HepG2 (cell line): ENCODE measurements at regions not wholly inside any gene's neighbourhood (a gene's known extent, or its start where the extent isn't known, plus 50 kb on each side); places are given as distances from the start of the nearest gene placed in this dataset.

Experiments
- ATAC-seq: fragments of 200-7000 bp; cut with Tn5 transposase; 3 replicates; pipeline ENCODE4 v1.9.1; 2020; ENCODE audit warnings: mild to moderate bottlenecking, moderate library complexity
- BruUV-seq: library from RNA; stranded (reverse); fragments of 400-500 nt; replicated peaks from 2 replicates; lab custom pipeline; 2021; lab: Mats Ljungman, UMichigan
- CTCF ChIA-PET: fragments of 300-600 bp; formaldehyde crosslinking; extraction: SDS; loops from one replicate; lab custom pipeline; 2021; ENCODE audit warnings: low total read pairs, inconsistent platforms, low intra/inter-chr PET ratio; lab: Yijun Ruan, JAX
- POLR2A ChIA-PET: fragments of 350-600 bp; sonication (Branson Sonifier 250); formaldehyde crosslinking; loops from one replicate; lab custom pipeline; 2020; ENCODE audit warnings: antibody characterized with exemption, inconsistent platforms; lab: Yijun Ruan, JAX
- DNase-seq: peaks from one replicate; pipeline ENCODE4 v3.0.0-alpha.2; 2015; ENCODE audit warnings: low spot score
- FAIRE-seq: peaks from 3 replicates; lab custom pipeline; 2011; peaks lifted over from hg19 to GRCh38; lab: Jason Lieb, UNC
- H2AFZ ChIP-seq: one replicate; pipeline ENCODE4 v1.6.1; 2011; ENCODE audit warnings: low read length, inconsistent platforms
- H3K27ac ChIP-seq: fragments of 300-600 bp; 3 replicates; pipeline ENCODE4 v1.8.0; 2011; ENCODE audit warnings: mixed run types, mild to moderate bottlenecking, mixed read lengths, low read length, inconsistent platforms; ENCODE audit not compliant: insufficient read depth; ENCODE audit errors: extremely low read length
- H3K27me3 ChIP-seq, 2 experiments: fragments of 200-600 bp in 1 of 2; 2 replicates in 1 of 2; 3 replicates in 1 of 2; pipeline versions ENCODE4 v1.6.0 to v1.8.0; 2011; ENCODE audit warnings: low read length in 2 of 2, mild to moderate bottlenecking in 2 of 2, moderate library complexity in 2 of 2, inconsistent platforms in 1 of 2; ENCODE audit not compliant: insufficient read depth in 2 of 2, control insufficient read depth in 1 of 2
- H3K36me3 ChIP-seq, 2 experiments: fragments of 200-600 bp in 1 of 2; replicated peaks in 1 of 2; 2 replicates in 1 of 2; 3 replicates in 1 of 2; pipeline versions ENCODE4 v1.5.1 to v1.8.0; 2011; ENCODE audit warnings: low read length in 2 of 2, inconsistent platforms in 1 of 2; ENCODE audit not compliant: insufficient read depth in 2 of 2, control insufficient read depth in 1 of 2
- H3K4me1 ChIP-seq: 2 replicates; pipeline ENCODE4 v1.5.1; 2012; ENCODE audit warnings: low read length, inconsistent platforms; ENCODE audit not compliant: insufficient read depth
- H3K4me2 ChIP-seq: 2 replicates; pipeline ENCODE4 v1.6.0; 2011; ENCODE audit warnings: low read depth, low read length, inconsistent platforms
- H3K4me3 ChIP-seq, 3 experiments: fragments of 200-600 bp in 1 of 3; sonication (generic), shearing (Covaris generic) in 1 of 3; replicated peaks in 1 of 3; 2 replicates each; pipeline ENCODE4 v1.5.1; 2011 to 2016; ENCODE audit warnings: low read length in 3 of 3, inconsistent platforms in 2 of 3, low read depth in 2 of 3, mild to moderate bottlenecking in 2 of 3, control low read depth in 1 of 3, mixed read lengths in 1 of 3; ENCODE audit not compliant: insufficient read depth in 1 of 3
- H3K79me2 ChIP-seq: one replicate; pipeline ENCODE4 v1.6.1; 2011; ENCODE audit warnings: low read length, inconsistent platforms; ENCODE audit not compliant: insufficient read depth
- H3K9ac ChIP-seq: 2 replicates; pipeline ENCODE4 v1.6.0; 2011; ENCODE audit warnings: mild to moderate bottlenecking, low read depth, low read length, inconsistent platforms; ENCODE audit not compliant: insufficient read depth
- H3K9me3 ChIP-seq: 2 replicates; pipeline ENCODE4 v1.5.1; 2012; ENCODE audit warnings: mild to moderate bottlenecking, low read length
- H4K20me1 ChIP-seq: 2 replicates; pipeline ENCODE4 v1.6.0; 2011; ENCODE audit warnings: inconsistent platforms, mild to moderate bottlenecking, low read length, moderate library complexity; ENCODE audit not compliant: insufficient read depth
- GZF1 ChIP-seq: sonication (generic); formaldehyde crosslinking; IDR thresholded peaks from 2 replicates; pipeline ENCODE4 v1.5.1; 2020; ENCODE audit warnings: mild to moderate bottlenecking, missing genetic modification reagents
- HNRNPK ChIP-seq: fragments of 200-400 bp; formaldehyde crosslinking; IDR thresholded peaks from 2 replicates; pipeline ENCODE4 v1.6.1; 2018; ENCODE audit warnings: low read length, low read depth, moderate library complexity, mild to moderate bottlenecking; ENCODE audit not compliant: poor library complexity, severe bottlenecking
- JUNB ChIP-seq: sonication (generic); formaldehyde crosslinking; IDR thresholded peaks from 2 replicates; pipeline ENCODE4 v1.8.0; 2022; ENCODE audit warnings: missing genetic modification reagents, mild to moderate bottlenecking, borderline replicate concordance
- MEF2D ChIP-seq: sonication (generic); formaldehyde crosslinking; IDR thresholded peaks from 2 replicates; pipeline ENCODE4 v1.5.1; 2020; ENCODE audit warnings: mild to moderate bottlenecking, missing genetic modification reagents
- MIER2 ChIP-seq: IDR thresholded peaks from 2 replicates; pipeline ENCODE4 v1.6.1; 2016; ENCODE audit warnings: missing biosample characterization, missing genetic modification reagents
- SMAD3 ChIP-seq: sonication (generic); formaldehyde crosslinking; IDR thresholded peaks from 2 replicates; pipeline ENCODE4 v1.4.0; 2020; ENCODE audit warnings: missing genetic modification reagents
- ZBTB38 ChIP-seq: sonication (generic); formaldehyde crosslinking; IDR thresholded peaks from 2 replicates; pipeline ENCODE4 v1.5.1; 2020; ENCODE audit warnings: mild to moderate bottlenecking, missing genetic modification reagents
- ZNF207 ChIP-seq: fragments of 450-650 bp; IDR thresholded peaks from 2 replicates; pipeline ENCODE4 v1.6.1; 2016; ENCODE audit warnings: antibody characterized with exemption, borderline replicate concordance
- ZNF510 ChIP-seq: sonication (generic); formaldehyde crosslinking; IDR thresholded peaks from 2 replicates; pipeline ENCODE4 v1.4.0; 2020; ENCODE audit warnings: low read depth, mild to moderate bottlenecking, missing genetic modification reagents
- ZSCAN29 ChIP-seq: sonication (generic); formaldehyde crosslinking; conservative IDR thresholded peaks from 2 replicates; pipeline ENCODE4 v1.4.0; 2020; ENCODE audit warnings: mild to moderate bottlenecking, missing genetic modification reagents
- WGBS: methylation state at CpG from one replicate; pipeline ENCODE4 v1.1.6; 2017; ENCODE audit warnings: low lambda C conversion rate; 5-methylcytosine and 5-hydroxymethylcytosine counted together
- in situ Hi-C: cut with HindIII; loops from 2 replicates; pipeline ENCODE4 v1.10.0; 2017; ENCODE audit warnings: low pct_unique_long_range_greater_than_20kb; ENCODE audit not compliant: extremely low pct_ligation_motif_present
- intact Hi-C: fragments of 100-400 bp; cut with micrococcal nuclease; formaldehyde crosslinking; loops from one replicate; pipeline ENCODE4 v1.10.0; 2022; ENCODE audit not compliant: unreplicated experiment
- TF ChIP-seq, protein P1 (sequence below): sonication (generic); formaldehyde crosslinking; IDR thresholded peaks from 2 replicates; pipeline ENCODE4 v1.4.0; 2020; ENCODE audit warnings: missing genetic modification reagents

DNA sequence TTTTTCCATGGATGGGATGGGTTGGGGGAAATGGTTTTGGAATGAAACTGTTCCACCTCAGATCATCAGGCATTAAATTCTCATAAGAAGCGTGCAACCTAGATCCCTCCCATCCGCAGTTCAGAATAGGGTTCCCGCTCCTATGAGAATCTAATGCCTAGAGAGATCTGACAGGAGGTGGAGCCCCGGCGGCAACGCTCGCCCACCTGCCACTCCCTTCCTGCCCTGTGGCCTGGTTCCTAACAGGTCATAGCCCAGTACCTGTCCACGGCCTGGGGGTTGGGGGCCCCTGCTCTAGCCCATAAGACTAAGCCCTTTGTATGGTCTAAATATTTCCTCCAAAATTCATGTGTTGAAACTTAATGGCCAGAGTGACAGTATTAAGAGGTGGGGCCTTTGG lies 92.3 kb upstream of the SALL4 start:
- no peak overlapping the region for H2AFZ ChIP-seq
- ChIA-PET POLR2A (no interaction called here), CTCF (no interaction called here)
- no peaks in the 10 kb centered on the region for H3K79me2 ChIP-seq
- no peak overlapping the region for H3K27ac ChIP-seq
- DNase-seq, result no peak
- no peak overlapping the region for H3K4me2 ChIP-seq
- ATAC-seq, result peak; percentile 62
- no peak for TF ChIP-seq SMAD3 (CRISPR knock-in tag)
- TF ChIP-seq ZNF510 (CRISPR knock-in tag), result no peak
- TF ChIP-seq, protein P1, sequence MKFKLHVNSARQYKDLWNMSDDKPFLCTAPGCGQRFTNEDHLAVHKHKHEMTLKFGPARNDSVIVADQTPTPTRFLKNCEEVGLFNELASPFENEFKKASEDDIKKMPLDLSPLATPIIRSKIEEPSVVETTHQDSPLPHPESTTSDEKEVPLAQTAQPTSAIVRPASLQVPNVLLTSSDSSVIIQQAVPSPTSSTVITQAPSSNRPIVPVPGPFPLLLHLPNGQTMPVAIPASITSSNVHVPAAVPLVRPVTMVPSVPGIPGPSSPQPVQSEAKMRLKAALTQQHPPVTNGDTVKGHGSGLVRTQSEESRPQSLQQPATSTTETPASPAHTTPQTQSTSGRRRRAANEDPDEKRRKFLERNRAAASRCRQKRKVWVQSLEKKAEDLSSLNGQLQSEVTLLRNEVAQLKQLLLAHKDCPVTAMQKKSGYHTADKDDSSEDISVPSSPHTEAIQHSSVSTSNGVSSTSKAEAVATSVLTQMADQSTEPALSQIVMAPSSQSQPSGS (CRISPR knock-in tag), result no peak
- TF ChIP-seq ZBTB38 (CRISPR knock-in tag), result no peak
- H3K9me3 ChIP-seq, result no peaks in the 10 kb centered on the region
- 0 out of 5 replicates have a peak, but pooled peaks cover 0 to 3% of the 10 kb centered on the region in 2 experiments for H3K27me3 ChIP-seq
- BruUV-seq, result no TSS peak
- intact Hi-C loops, result loop anchor here (1.0 to 10.0 kb wide), 2 partner anchors 33 to 80 kb away; no protein-coding TSS in a partner anchor
- H4K20me1 ChIP-seq, result no peaks in the 10 kb centered on the region
- no peaks in the 10 kb centered on the region for H3K36me3 ChIP-seq
- no peak overlapping the region for H3K9ac ChIP-seq
- in situ Hi-C loops, result no loop called here
- WGBS, result 36% methylated on average over 8 of the region's 8 CpGs
- H3K4me3 ChIP-seq, result no peak overlapping the region
- no peak for FAIRE-seq
- H3K4me1 ChIP-seq, result peaks cover 15% of the 10 kb centered on the region

DNA sequence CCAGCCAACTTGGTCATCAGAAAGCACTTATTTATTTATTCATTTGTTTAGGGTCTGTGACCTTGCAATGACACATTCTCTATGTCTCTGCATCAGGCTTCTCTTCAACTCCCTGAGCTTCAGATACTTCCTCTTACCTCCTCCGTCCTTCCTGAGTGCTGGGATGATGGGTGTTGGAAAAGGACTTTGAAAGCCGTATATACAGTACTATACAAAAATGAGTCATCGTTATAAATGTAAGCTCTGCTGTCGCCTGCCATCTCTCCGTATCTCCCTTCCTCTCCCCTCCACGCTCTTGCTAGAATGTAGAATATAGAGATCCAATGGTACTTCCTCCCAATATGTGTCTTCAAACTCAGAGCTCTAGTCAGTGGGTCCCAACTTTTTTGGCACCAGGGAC lies 91.9 kb upstream of the SALL4 start:
- no peak for DNase-seq
- Histone ChIP-seq H3K4me1 (peaks cover 15% of the 10 kb centered on the region), H3K9ac (no peak overlapping the region), H3K9me3 (no peaks in the 10 kb centered on the region), H3K36me3 (no peaks in the 10 kb centered on the region), H3K27ac (no peak overlapping the region), H3K79me2 (no peaks in the 10 kb centered on the region), H3K27me3 (0 out of 5 replicates have a peak, but pooled peaks cover 0 to 3% of the 10 kb centered on the region in 2 experiments), H2AFZ (no peak overlapping the region), H3K4me3 (no peak overlapping the region), H3K4me2 (no peak overlapping the region), H4K20me1 (no peaks in the 10 kb centered on the region)
- POLR2A ChIA-PET, result interaction anchor here (0.6 kb wide), 1 partner anchor 49 kb away, joined by 3 read pairs; no protein-coding TSS in a partner anchor
- no peak for FAIRE-seq
- peak; percentile 53; the same call in 2 of the 3 replicates for ATAC-seq
- in situ Hi-C loops, result no loop called here
- intact Hi-C loops, result loop anchor here (1.0 to 10.0 kb wide), 2 partner anchors 33 to 79 kb away; no protein-coding TSS in a partner anchor
- BruUV-seq, result no TSS peak
- TF ChIP-seq MEF2D (CRISPR knock-in tag), result no peak
- no peak for TF ChIP-seq ZNF207
- no peak for TF ChIP-seq JUNB (CRISPR knock-in tag)
- no peak for TF ChIP-seq MIER2 (CRISPR knock-in tag)
- peak; percentile 82 for TF ChIP-seq GZF1 (CRISPR knock-in tag)
- no peak for TF ChIP-seq HNRNPK
- no peak for TF ChIP-seq ZSCAN29 (CRISPR knock-in tag)
- CTCF ChIA-PET, result no interaction called here
- WGBS, result 9% methylated on average over 6 of the region's 6 CpGs
